Glutamatergic neuron (in vitro differentiated cells): ENCODE measurements at regions not wholly inside any gene's neighbourhood (a gene's known extent, or its start where the extent isn't known, plus 50 kb on each side); places are given as distances from the start of the nearest gene placed in this dataset.

Experiments used
- DNase-seq: peaks from one replicate; pipeline ENCODE4 v3.0.0; 2022
- H3K27ac Mint-ChIP-seq: one replicate; pipeline ENCODE4 v1.8.0; 2020; ENCODE audit warnings: mild to moderate bottlenecking, mixed read lengths, inconsistent platforms; ENCODE audit not compliant: unreplicated experiment
- H3K27me3 Mint-ChIP-seq: one replicate; pipeline ENCODE4 v1.8.0; 2020; ENCODE audit warnings: mild to moderate bottlenecking, moderate library complexity, mixed read lengths, inconsistent platforms; ENCODE audit not compliant: unreplicated experiment
- H3K36me3 Mint-ChIP-seq: one replicate; pipeline ENCODE4 v1.8.0; 2020; ENCODE audit warnings: mild to moderate bottlenecking, mixed read lengths, inconsistent platforms; ENCODE audit not compliant: unreplicated experiment
- H3K4me1 Mint-ChIP-seq: one replicate; pipeline ENCODE4 v1.8.0; 2020; ENCODE audit warnings: mild to moderate bottlenecking, low read depth, mixed read lengths, inconsistent platforms; ENCODE audit not compliant: unreplicated experiment
- H3K4me3 Mint-ChIP-seq: one replicate; pipeline ENCODE4 v1.8.0; 2020; ENCODE audit warnings: mild to moderate bottlenecking, mixed read lengths, inconsistent platforms; ENCODE audit not compliant: unreplicated experiment
- H3K9me3 Mint-ChIP-seq: one replicate; pipeline ENCODE4 v1.8.0; 2020; ENCODE audit warnings: mild to moderate bottlenecking, moderate library complexity, mixed read lengths, inconsistent platforms; ENCODE audit not compliant: unreplicated experiment
- TF ChIP-seq, protein P1 (sequence below): fragments of 200-600 bp; sonication (generic); IDR thresholded peaks from one replicate; pipeline ENCODE4 v1.5.0; 2021; ENCODE audit not compliant: partially characterized antibody, unreplicated experiment

DNA sequence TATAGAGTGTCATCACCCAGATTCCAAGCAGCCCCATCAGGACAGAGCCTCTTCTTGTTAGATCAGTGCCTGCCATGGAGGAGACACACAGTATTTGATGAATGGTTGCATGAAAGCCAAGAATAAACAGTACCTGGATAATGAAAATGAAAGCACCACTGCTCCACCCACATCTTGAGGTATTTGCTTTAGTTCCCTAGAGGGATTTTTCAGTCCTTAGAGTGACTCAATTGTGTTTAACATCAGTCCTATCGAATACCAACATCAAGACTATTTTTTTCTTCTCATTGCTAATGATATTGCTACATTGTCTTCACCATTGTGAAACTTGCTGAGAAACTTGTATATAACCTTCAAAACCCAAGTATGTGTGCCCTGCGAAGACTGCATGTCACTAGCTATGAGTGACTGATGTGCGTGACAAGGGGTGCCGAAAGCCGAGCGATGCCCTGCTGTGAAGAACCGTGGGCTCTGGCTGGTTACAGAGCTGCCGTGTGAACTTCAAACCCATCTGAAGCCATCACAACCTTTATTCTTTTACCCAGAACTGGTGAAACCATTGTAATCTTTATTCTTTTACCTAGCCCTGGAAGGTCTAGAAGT lies 211.3 kb upstream of the FAT1 start:
- Mint-ChIP-seq H3K27me3 (no peaks in the 10 kb centered on the region), H3K27ac (no peak overlapping the region), H3K4me1 (no peaks in the 10 kb centered on the region), H3K36me3 (peaks cover 5% of the 10 kb centered on the region), H3K9me3 (peaks cover 4% of the 10 kb centered on the region), H3K4me3 (no peak overlapping the region)
- no peak for DNase-seq
- TF ChIP-seq, protein P1, sequence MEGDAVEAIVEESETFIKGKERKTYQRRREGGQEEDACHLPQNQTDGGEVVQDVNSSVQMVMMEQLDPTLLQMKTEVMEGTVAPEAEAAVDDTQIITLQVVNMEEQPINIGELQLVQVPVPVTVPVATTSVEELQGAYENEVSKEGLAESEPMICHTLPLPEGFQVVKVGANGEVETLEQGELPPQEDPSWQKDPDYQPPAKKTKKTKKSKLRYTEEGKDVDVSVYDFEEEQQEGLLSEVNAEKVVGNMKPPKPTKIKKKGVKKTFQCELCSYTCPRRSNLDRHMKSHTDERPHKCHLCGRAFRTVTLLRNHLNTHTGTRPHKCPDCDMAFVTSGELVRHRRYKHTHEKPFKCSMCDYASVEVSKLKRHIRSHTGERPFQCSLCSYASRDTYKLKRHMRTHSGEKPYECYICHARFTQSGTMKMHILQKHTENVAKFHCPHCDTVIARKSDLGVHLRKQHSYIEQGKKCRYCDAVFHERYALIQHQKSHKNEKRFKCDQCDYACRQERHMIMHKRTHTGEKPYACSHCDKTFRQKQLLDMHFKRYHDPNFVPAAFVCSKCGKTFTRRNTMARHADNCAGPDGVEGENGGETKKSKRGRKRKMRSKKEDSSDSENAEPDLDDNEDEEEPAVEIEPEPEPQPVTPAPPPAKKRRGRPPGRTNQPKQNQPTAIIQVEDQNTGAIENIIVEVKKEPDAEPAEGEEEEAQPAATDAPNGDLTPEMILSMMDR = no peak

DNA sequence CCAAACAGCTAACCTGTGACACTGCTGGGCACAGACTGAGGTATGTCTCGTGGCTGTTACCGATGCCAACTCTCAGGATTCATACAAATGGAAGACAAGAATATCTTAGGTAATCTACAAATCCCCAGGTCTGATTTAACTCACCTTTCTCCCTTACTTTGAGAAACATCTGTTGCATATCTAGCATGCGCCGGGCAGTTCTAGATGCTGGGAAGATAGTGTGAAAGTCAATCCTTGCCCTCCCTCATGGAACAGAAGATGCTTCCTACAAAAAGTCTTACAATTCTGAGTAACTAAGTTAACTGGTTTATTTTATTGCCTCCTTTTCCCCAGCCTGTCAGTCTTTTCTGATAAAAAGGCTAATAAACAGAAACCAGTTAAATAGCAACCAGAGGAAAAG lies 212.2 kb upstream of the FAT1 start:
- DNase-seq = no peak
- no peak overlapping the region for H3K27ac Mint-ChIP-seq
- H3K27me3 Mint-ChIP-seq = no peaks in the 10 kb centered on the region
- no peaks in the 10 kb centered on the region for H3K4me1 Mint-ChIP-seq
- TF ChIP-seq, protein P1 = no peak
- no peaks in the 10 kb centered on the region for H3K36me3 Mint-ChIP-seq
- no peaks in the 10 kb centered on the region for H3K9me3 Mint-ChIP-seq
- no peak overlapping the region for H3K4me3 Mint-ChIP-seq

DNA sequence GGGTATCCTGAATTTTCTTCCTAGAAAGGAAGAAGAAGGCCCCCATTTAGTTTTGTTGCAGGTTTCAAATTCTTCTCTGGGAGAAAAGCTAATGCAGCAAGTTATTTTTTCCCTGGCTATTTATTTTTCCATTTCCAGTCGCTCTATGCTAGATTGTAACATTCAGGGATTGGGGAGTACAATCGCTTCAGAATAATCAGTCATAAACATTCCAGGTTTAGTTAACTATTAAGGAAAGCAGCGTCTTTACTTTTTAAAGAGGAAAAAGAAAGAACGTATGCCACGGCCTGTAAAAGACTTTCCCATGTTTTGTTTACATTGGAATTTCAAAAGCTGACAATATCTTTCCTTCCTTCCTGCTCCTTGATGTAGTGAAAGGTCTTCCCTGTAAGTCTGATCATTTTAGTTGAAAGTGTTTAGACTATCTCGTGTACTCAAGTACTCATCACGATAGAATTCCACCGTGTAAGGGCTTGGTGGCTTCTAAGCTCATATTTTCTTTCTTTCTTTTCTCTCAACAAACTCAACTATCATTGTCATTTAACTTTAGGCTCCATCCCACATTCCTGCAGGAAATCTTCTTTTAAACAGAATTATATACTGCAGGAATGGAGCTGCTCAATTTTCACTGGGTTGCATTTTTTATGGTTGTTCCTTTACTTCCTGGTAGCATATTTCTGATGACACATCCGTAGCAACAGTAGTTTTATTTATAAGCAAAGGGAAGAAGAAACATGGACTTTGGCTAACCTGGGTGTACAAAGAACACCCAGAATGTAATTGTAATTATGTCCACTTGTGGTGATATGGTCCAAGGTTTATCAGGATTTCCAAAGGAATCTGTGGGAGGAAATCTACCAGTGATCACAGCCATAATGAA lies 213.1 kb upstream of the FAT1 start:
- no peak overlapping the region for H3K4me3 Mint-ChIP-seq
- DNase-seq = no peak
- H3K27ac Mint-ChIP-seq = no peak overlapping the region
- H3K36me3 Mint-ChIP-seq = no peaks in the 10 kb centered on the region
- H3K27me3 Mint-ChIP-seq = no peaks in the 10 kb centered on the region
- no peaks in the 10 kb centered on the region for H3K9me3 Mint-ChIP-seq
- no peaks in the 10 kb centered on the region for H3K4me1 Mint-ChIP-seq
- TF ChIP-seq, protein P1 = no peak

DNA sequence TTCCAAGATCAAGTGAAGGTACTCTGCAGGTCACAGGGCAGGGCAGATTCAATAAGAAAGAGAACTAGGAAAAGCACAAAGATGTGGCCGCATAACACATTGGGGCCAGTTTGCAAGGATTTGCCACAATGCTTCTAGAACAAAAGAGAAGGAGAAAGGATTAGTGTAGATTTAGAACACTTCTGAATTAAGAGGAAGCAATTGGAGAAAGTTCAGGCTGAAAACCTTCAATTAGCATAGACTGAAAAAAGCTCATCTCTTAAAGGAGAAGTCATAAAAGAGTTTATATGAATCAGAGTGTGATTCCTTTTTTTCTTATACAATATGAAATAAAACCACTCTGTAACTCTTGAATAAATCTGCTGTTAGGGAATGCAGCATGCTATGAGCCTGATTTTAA lies 215.6 kb upstream of the FAT1 start:
- TF ChIP-seq, protein P1 = no peak
- Mint-ChIP-seq H3K4me3 (no peak overlapping the region), H3K27ac (no peak overlapping the region), H3K27me3 (no peaks in the 10 kb centered on the region), H3K36me3 (no peaks in the 10 kb centered on the region), H3K4me1 (peaks cover 5% of the 10 kb centered on the region), H3K9me3 (no peaks in the 10 kb centered on the region)
- no peak for DNase-seq

DNA sequence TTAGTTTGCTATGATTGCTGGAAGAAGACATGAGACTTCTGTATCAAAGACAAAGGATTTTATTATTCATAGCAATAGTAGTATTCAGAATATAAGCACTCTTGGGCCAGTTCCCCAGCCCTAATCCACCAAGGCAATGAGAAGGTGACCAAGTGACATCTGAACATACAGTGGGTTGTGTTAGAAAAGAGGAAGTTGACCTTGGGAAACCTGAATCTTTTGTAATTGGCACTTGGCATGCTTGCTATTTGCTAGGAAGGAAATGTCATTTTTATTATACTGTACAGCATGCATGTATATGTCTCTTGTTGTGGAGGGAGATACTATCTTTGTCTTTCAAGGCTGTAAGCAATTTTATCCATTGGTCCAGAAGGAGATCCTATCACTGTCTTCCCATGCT lies 216.1 kb upstream of the FAT1 start:
- TF ChIP-seq, protein P1 = no peak
- no peak for DNase-seq
- Mint-ChIP-seq H3K4me1 (peaks cover 5% of the 10 kb centered on the region), H3K36me3 (no peaks in the 10 kb centered on the region), H3K27ac (no peak overlapping the region), H3K4me3 (no peak overlapping the region), H3K27me3 (no peaks in the 10 kb centered on the region), H3K9me3 (no peaks in the 10 kb centered on the region)
